ENCODE measurements at regions not wholly inside any gene's neighbourhood (a gene's known extent, or its start where the extent isn't known, plus 50 kb on each side); places are given as distances from the start of the nearest gene placed in this dataset.

DNA sequence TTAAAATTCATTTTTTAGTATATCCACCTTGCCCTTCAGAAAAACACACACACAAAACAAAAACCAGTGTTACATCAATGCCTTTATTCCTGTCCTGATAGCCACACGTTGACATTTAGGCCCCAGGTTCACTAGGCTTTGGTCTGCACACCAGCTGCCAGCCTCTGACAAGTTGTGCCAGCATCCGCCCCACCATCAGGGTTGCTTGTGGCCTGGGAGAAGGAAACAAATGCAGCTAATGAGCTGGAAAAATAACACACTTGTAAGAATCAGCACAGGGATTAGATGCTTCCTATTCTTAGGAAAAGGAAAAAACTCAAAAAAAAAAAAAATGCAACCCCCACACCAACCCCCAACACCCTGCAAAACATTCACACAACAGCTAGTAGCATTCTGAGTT lies 404.0 kb upstream of the GRIA1 start:
- DNase-seq (ENCODE audit: low spot score in 2 of 2), result no peak
- no peak overlapping the region for H3K4me3 ChIP-seq (ENCODE audit: low read depth, poor library complexity, severe bottlenecking)
- TF ChIP-seq POLR2A (IDR thresholded peaks at IDR 0.05), result no peak
- TF ChIP-seq, protein P1, sequence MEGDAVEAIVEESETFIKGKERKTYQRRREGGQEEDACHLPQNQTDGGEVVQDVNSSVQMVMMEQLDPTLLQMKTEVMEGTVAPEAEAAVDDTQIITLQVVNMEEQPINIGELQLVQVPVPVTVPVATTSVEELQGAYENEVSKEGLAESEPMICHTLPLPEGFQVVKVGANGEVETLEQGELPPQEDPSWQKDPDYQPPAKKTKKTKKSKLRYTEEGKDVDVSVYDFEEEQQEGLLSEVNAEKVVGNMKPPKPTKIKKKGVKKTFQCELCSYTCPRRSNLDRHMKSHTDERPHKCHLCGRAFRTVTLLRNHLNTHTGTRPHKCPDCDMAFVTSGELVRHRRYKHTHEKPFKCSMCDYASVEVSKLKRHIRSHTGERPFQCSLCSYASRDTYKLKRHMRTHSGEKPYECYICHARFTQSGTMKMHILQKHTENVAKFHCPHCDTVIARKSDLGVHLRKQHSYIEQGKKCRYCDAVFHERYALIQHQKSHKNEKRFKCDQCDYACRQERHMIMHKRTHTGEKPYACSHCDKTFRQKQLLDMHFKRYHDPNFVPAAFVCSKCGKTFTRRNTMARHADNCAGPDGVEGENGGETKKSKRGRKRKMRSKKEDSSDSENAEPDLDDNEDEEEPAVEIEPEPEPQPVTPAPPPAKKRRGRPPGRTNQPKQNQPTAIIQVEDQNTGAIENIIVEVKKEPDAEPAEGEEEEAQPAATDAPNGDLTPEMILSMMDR (IDR thresholded peaks at IDR 0.05), result no peak
- intact Hi-C loops (cut with DNase I; ENCODE audit: low total_unique reads), result no loop called here
- 54 to 62% methylated on average over 2 of the region's 2 CpGs for WGBS, 2 donors

DNA sequence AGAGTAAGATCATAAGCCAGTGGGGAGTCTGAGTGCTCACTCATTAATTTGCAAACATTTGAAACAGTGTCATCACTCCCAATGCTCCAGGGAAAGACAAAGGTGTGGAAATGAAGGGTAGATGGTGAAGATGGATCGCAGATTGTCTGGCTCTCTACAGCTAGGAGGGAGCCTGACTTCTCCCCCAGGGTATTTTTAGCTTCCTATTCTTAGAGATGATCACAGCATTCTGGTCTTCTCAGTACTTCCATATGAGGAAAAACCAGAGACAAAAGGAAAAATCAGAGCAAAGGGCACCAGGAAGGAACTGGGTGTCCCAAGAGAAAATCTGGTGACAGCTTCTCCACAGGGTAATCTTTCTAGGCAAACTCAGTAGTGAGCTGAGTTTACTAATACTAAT lies 401.9 kb upstream of the GRIA1 start:
- H3K4me3 ChIP-seq (ENCODE audit: low read depth, poor library complexity, severe bottlenecking), result no peak overlapping the region
- intact Hi-C loops (cut with DNase I; ENCODE audit: low total_unique reads), result no loop called here
- 50 to 57% methylated on average over 1 of the region's 1 CpG for WGBS, 2 donors
- DNase-seq (ENCODE audit: low spot score in 2 of 2), result no peak
- TF ChIP-seq, protein P1 (IDR thresholded peaks at IDR 0.05), result no peak
- no peak for TF ChIP-seq POLR2A (IDR thresholded peaks at IDR 0.05)

DNA sequence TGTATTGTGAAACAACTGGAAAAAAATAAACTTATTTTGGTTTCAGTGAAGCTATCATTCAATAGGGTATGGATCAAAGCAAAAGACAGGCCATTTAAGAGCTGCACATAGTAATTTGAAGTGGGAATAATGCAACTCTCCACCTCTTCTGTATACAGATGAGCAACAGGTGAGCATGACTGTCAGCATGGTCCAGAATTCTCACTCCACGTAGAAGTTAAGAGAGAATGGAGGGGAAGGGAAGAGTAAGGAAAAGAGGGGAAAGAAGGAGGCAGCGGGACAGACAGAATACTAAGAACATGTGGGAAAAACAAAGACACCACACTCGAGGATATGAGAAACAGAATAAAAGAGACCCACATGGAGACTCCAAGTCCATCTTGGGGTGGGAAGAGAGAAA lies 396.1 kb upstream of the GRIA1 start:
- no peak for DNase-seq (ENCODE audit: low spot score in 2 of 2)
- intact Hi-C loops (cut with DNase I; ENCODE audit: low total_unique reads), result no loop called here
- 74 to 82% methylated on average over 3 of the region's 3 CpGs for WGBS, 2 donors
- no peak overlapping the region for H3K4me3 ChIP-seq (ENCODE audit: low read depth, poor library complexity, severe bottlenecking)
- TF ChIP-seq, protein P1 (IDR thresholded peaks at IDR 0.05), result no peak
- TF ChIP-seq POLR2A (IDR thresholded peaks at IDR 0.05), result no peak

GRCh38 chr5:153096381-153096780 lies 394.1 kb upstream of the GRIA1 start:
- no peak for TF ChIP-seq POLR2A (IDR thresholded peaks at IDR 0.05)
- TF ChIP-seq, protein P1 (IDR thresholded peaks at IDR 0.05), result no peak
- no peak for DNase-seq (ENCODE audit: low spot score in 2 of 2)
- intact Hi-C loops (cut with DNase I; ENCODE audit: low total_unique reads), result no loop called here
- no peak overlapping the region for H3K4me3 ChIP-seq (ENCODE audit: low read depth, poor library complexity, severe bottlenecking)
- WGBS, 2 donors, result 90 to 92% methylated on average over 4 of the region's 4 CpGs

DNA sequence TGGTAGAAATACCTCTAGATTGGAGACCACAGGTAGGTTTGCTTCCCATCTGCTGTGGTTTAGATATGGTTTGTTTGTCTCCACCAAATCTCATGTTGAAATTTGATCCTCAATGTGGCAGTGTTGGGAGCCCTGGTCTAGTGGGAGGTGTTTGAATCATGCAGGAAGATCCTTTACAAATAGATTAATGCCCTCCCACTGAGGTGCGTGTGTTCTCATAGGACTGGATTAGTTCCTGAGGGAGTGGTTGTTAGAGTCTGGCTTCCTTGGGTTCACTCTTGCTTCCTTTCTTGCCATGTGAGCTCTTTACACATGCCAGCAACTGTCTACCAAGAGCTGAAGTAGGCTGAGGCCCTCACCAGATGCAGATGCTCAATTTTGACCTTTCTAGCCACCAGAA lies 391.1 kb upstream of the GRIA1 start:
- DNase-seq (ENCODE audit: low spot score in 2 of 2), result no peak
- H3K4me3 ChIP-seq (ENCODE audit: low read depth, poor library complexity, severe bottlenecking), result no peak overlapping the region
- TF ChIP-seq, protein P1 (IDR thresholded peaks at IDR 0.05), result no peak
- no peak for TF ChIP-seq POLR2A (IDR thresholded peaks at IDR 0.05)
- WGBS, 2 donors, result 55 to 68% methylated on average over 1 of the region's 1 CpG
- intact Hi-C loops (cut with DNase I; ENCODE audit: low total_unique reads), result no loop called here

Measured in lower leg skin (tissue), 4 donors.